GM12865 (cell line): ENCODE measurements at regions not wholly inside any gene's neighbourhood (a gene's known extent, or its start where the extent isn't known, plus 50 kb on each side); places are given as distances from the start of the nearest gene placed in this dataset.

Source experiments
- DNase-seq: peaks from one replicate; pipeline ENCODE4 v3.0.0; 2010; ENCODE audit warnings: low read depth
- H3K4me3 ChIP-seq: 2 replicates; pipeline ENCODE4 v1.5.1; 2011; ENCODE audit warnings: mild to moderate bottlenecking, low read depth, low read length, control low read depth
- CTCF ChIP-seq: IDR thresholded peaks from 2 replicates; pipeline ENCODE4 v1.5.1; 2011; ENCODE audit warnings: low read length, control low read depth, low read depth, inconsistent platforms; ENCODE audit not compliant: insufficient read depth; ENCODE audit errors: missing control alignments

DNA sequence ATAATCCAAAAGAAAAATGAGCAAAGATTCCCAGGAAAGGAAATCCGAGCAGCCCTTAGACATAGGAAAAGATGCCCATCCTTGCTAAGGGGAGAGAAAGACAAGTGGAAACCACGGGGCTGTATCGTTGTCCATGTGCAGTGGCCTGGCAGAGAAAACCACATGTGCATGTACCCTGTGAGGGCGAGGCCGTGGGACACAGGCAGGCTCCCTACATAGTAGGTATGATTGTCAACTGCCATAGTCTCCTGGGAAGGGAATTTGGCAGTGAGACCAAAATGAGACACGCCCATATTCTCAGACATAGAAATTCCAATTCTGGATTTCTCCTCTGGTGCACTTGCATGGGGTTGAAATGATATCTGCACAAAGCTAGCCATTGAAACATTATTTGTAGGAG is 169.7 kb upstream of the SALL4 start:
- H3K4me3 ChIP-seq, result no peak overlapping the region
- TF ChIP-seq CTCF, result no peak
- DNase-seq, result no peak

- no peak for TF ChIP-seq CTCF
- H3K4me3 ChIP-seq, result no peak overlapping the region
- DNase-seq, result no peak
Measured at GRCh38 chr20:51970858-51971257, 168.5 kb upstream of the SALL4 start.

DNA sequence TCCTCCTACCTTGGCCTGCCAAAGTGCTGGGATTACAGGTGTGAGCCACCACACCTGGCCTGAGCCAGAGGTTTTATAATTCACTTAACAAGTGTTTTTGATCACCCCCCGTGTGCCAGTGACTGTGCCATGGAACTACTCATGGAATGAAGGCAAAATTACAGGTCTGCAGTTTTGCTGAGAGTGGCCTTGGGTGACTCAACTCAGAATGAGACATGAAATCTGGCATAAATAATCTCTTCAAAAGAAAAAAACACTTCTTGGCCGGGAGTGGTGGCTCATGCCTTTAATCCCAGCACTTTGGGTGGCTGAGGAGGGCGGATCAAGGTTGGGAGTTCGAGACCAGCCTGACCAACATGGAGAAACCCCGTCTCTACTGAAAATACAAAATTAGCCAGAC is 166.9 kb upstream of the SALL4 start:
- no peak for TF ChIP-seq CTCF
- H3K4me3 ChIP-seq, result no peak overlapping the region
- DNase-seq, result no peak

DNA sequence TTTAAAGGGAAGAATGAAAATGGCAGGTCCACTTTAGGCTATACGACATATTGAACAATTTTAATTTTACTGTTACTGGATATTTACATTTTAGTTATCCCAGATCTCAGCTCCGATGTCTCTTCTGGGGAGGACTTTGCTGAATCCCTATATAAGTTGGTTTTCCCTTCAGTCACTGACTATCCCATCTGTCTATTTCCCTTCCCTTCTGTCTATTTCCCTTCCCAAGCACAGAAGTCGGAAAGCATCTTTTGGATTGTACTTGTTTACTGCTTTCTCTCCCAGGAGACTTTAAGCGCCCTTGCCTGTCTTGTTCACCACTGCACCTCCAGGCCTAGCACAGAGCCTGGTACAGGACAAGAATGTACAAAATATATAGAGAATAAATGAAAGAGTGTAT is 165.8 kb upstream of the SALL4 start:
- no peak for TF ChIP-seq CTCF
- no peak for DNase-seq
- H3K4me3 ChIP-seq, result no peak overlapping the region

DNA sequence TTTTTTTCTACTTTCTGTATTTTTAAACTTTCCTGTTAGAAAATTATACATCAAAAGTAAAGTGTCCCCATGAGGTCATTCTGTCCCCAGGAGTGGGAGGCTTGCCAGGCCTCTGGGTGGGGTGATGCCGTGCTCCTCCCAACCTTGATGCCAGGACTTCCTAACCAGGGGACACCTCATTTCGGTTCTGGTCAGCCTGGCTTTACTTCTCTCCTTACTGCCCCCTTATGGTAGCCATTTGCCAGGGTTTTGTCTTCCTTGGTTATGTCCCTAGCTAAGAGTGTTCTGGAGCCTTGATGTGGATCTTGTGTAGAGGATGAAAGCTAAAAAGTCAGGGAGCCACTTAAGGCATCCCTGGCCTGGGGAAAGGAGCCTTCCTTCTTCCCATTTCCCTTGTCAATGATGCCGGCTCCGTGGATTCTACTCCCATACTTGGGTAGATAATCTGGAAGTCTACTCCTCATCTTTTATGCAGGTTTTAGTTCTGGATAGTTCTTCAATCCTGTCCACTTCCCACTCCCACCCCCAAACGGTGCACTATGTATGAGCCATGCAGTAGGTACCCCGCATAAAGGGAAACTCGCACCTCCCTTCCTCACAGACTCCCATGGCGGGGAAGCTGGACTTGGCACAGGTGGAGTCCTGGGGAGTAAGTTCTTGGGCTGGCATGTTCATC is 164.1 kb upstream of the SALL4 start:
- DNase-seq, result peak; percentile 41
- no peak overlapping the region for H3K4me3 ChIP-seq
- peak; percentile 57 for TF ChIP-seq CTCF

DNA sequence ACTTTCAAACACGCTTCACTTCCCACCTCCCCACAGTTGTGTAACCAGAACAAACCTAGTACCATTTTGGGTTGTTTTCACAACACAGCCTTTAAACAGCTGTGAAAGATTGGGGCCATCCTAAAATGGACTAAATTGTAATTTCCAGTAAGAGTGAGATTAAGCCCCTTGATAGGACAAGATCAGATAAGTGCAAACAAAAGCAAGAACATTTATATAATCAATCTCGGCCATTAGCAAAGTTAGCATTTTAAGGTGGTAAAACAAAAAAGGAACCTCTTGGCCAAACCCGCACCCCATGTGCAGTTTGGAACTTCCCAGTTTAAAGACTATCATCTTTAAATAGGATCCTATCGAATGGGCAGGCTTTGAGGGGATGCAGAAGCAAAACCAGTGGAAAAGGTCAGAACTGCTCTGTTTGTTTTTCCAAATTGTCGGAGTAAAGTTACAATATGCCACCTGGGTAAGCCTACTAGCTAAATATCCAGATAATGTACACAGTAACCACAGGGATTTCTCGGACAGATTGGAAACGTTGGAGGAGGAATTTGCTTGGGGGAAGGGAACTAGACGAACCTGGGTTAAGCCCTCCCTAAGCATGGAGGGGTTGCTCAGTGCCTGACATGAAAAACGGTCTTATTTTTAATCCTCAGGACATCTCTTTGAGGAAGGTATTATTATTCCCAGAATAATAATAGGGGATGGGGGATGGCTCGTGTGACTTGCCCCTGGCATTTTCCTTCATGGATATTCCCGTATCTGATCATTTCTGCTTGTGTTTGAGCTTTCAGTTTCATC is 159.8 kb upstream of the SALL4 start:
- DNase-seq, result no peak
- no peak for TF ChIP-seq CTCF
- no peak overlapping the region for H3K4me3 ChIP-seq
